Type B pancreatic cell (in vitro differentiated cells): ENCODE measurements at regions not wholly inside any gene's neighbourhood (a gene's known extent, or its start where the extent isn't known, plus 50 kb on each side); places are given as distances from the start of the nearest gene placed in this dataset.

ENCODE experiments used
- DNase-seq: peaks from one replicate; pipeline ENCODE4 v3.0.0; 2021; ENCODE audit warnings: mixed read lengths; ENCODE audit not compliant: unreplicated experiment; ENCODE audit errors: extremely low spot score
- H3K27ac Mint-ChIP-seq: 2 replicates; pipeline ENCODE4 v1.8.0; 2021; ENCODE audit warnings: mild to moderate bottlenecking, mixed read lengths
- H3K27me3 Mint-ChIP-seq: 2 replicates; pipeline ENCODE4 v1.8.0; 2021; ENCODE audit warnings: mixed read lengths
- H3K36me3 Mint-ChIP-seq: 2 replicates; pipeline ENCODE4 v1.8.0; 2021; ENCODE audit warnings: mixed read lengths
- H3K4me1 Mint-ChIP-seq: one replicate; pipeline ENCODE4 v1.8.0; 2021; ENCODE audit warnings: mixed read lengths; ENCODE audit not compliant: unreplicated experiment
- H3K4me3 Mint-ChIP-seq: 2 replicates; pipeline ENCODE4 v1.8.0; 2021; ENCODE audit warnings: mild to moderate bottlenecking, mixed read lengths
- H3K9me3 Mint-ChIP-seq: 2 replicates; pipeline ENCODE4 v1.8.0; 2021; ENCODE audit warnings: mixed read lengths
- CTCF ChIP-seq: fragments of 200-600 bp; sonication (generic); conservative IDR thresholded peaks from 2 replicates; pipeline ENCODE4 v1.5.0; 2021; ENCODE audit warnings: antibody characterized with exemption, mild to moderate bottlenecking

GRCh38 chr22:49333206-49333605, 494.5 kb downstream of the BRD1 start:
- peak; percentile 54 for DNase-seq
- Mint-ChIP-seq H3K36me3 (no peaks in the 10 kb centered on the region), H3K4me1 (no peaks in the 10 kb centered on the region), H3K27me3 (peaks cover 27% of the 10 kb centered on the region), H3K27ac (no peak overlapping the region), H3K4me3 (no peak overlapping the region), H3K9me3 (no peaks in the 10 kb centered on the region)
- no peak for TF ChIP-seq CTCF

GRCh38 chr22:49332691-49333090, 495.0 kb downstream of the BRD1 start:
- Mint-ChIP-seq H3K9me3 (no peaks in the 10 kb centered on the region), H3K36me3 (no peaks in the 10 kb centered on the region), H3K27ac (no peak overlapping the region)

GRCh38 chr22:49331878-49332277, 495.8 kb downstream of the BRD1 start:
- peak; percentile 50 for DNase-seq
- no peaks in the 10 kb centered on the region for H3K36me3 Mint-ChIP-seq
- no peak overlapping the region for H3K27ac Mint-ChIP-seq
- no peaks in the 10 kb centered on the region for H3K4me1 Mint-ChIP-seq
- no peak for TF ChIP-seq CTCF
- no peak overlapping the region for H3K4me3 Mint-ChIP-seq
- H3K9me3 Mint-ChIP-seq = peaks cover 4% of the 10 kb centered on the region
- peaks cover 26% of the 10 kb centered on the region for H3K27me3 Mint-ChIP-seq

More at GRCh38 chr22:49332691-49333090, 495.0 kb downstream of the BRD1 start:
- DNase-seq = peak; percentile 44
- TF ChIP-seq CTCF = no peak
- Mint-ChIP-seq H3K4me1 (no peaks in the 10 kb centered on the region), H3K4me3 (no peak overlapping the region), H3K27me3 (peaks cover 27% of the 10 kb centered on the region)

- peak; percentile 51 for DNase-seq
- peaks cover 23% of the 10 kb centered on the region for H3K27me3 Mint-ChIP-seq
- H3K27ac Mint-ChIP-seq = no peak overlapping the region
- H3K36me3 Mint-ChIP-seq = no peaks in the 10 kb centered on the region
- H3K9me3 Mint-ChIP-seq = peaks cover 6% of the 10 kb centered on the region
- no peak for TF ChIP-seq CTCF
- H3K4me1 Mint-ChIP-seq = no peaks in the 10 kb centered on the region
- no peak overlapping the region for H3K4me3 Mint-ChIP-seq
Observed at GRCh38 chr22:49331223-49331815, 496.4 kb downstream of the BRD1 start.

- Mint-ChIP-seq H3K36me3 (no peaks in the 10 kb centered on the region), H3K4me3 (no peak overlapping the region), H3K9me3 (peaks cover 6% of the 10 kb centered on the region), H3K4me1 (no peaks in the 10 kb centered on the region), H3K27me3 (peaks cover 20% of the 10 kb centered on the region), H3K27ac (no peak overlapping the region)
- peak; percentile 44 for DNase-seq
- no peak for TF ChIP-seq CTCF
Observed at GRCh38 chr22:49330421-49331222, 497.1 kb downstream of the BRD1 start.
